Breast epithelium (tissue), 3 donors: ENCODE measurements at regions not wholly inside any gene's neighbourhood (a gene's known extent, or its start where the extent isn't known, plus 50 kb on each side); places are given as distances from the start of the nearest gene placed in this dataset.

Experiments
- POLR2A ChIP-seq: fragments of 450-650 bp; IDR thresholded peaks from one replicate; pipeline ENCODE4 v1.6.1; 2016; ENCODE audit warnings: antibody characterized with exemption, mild to moderate bottlenecking, moderate library complexity
- POLR2AphosphoS5 ChIP-seq, 3 donors: sonication (generic); formaldehyde crosslinking; IDR thresholded peaks; one replicate each; pipeline ENCODE4 v1.6.1; 2017; ENCODE audit warnings: antibody characterized with exemption in 3 of 3
- TF ChIP-seq, protein P1 (sequence below), 3 donors: fragments of 450-650 bp; IDR thresholded peaks; one replicate each; pipeline ENCODE4 v1.5.1; 2016 to 2017; ENCODE audit warnings: antibody characterized with exemption in 3 of 3, mild to moderate bottlenecking in 3 of 3, moderate library complexity in 3 of 3

DNA sequence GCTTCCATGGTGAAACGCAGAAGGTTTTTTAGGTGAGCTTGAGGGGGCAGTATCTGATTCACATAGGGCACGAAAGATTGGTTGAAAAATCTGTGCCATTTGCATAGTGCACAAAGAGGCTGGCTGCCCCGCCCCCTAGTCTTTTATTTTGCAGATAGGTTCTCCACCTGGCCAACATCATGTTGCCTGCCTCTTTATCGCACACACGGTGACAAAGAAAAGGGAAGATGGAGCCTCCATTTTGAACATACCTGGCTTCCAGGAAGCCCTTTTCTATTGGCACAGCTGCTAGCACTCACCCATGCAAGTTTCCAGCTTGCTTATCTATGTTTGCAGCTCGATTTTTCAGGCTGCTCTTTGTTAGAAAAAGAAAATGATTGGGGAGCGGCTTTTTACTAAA is 316.2 kb upstream of the KLHL1 start:
- TF ChIP-seq POLR2A (no peak), POLR2AphosphoS5 (IDR thresholded peaks at IDR 0.05) (no peak)
- TF ChIP-seq, protein P1, sequence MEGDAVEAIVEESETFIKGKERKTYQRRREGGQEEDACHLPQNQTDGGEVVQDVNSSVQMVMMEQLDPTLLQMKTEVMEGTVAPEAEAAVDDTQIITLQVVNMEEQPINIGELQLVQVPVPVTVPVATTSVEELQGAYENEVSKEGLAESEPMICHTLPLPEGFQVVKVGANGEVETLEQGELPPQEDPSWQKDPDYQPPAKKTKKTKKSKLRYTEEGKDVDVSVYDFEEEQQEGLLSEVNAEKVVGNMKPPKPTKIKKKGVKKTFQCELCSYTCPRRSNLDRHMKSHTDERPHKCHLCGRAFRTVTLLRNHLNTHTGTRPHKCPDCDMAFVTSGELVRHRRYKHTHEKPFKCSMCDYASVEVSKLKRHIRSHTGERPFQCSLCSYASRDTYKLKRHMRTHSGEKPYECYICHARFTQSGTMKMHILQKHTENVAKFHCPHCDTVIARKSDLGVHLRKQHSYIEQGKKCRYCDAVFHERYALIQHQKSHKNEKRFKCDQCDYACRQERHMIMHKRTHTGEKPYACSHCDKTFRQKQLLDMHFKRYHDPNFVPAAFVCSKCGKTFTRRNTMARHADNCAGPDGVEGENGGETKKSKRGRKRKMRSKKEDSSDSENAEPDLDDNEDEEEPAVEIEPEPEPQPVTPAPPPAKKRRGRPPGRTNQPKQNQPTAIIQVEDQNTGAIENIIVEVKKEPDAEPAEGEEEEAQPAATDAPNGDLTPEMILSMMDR (IDR thresholded peaks at IDR 0.05), result no peak
